RWPE1 (cell line): ENCODE measurements at regions not wholly inside any gene's neighbourhood (a gene's known extent, or its start where the extent isn't known, plus 50 kb on each side); places are given as distances from the start of the nearest gene placed in this dataset.

Experiments used
- CTCF ChIA-PET: fragments of 350-600 bp; sonication (Branson Sonifier 250); formaldehyde crosslinking; extraction: SDS; loops from one replicate; lab custom pipeline; 2021; lab: Yijun Ruan, JAX
- POLR2A ChIA-PET: fragments of 400-600 bp; formaldehyde crosslinking; extraction: SDS; loops from one replicate; lab custom pipeline; 2020; ENCODE audit warnings: antibody characterized with exemption; ENCODE audit not compliant: low non-redundant PET; lab: Yijun Ruan, JAX
- DNase-seq: peaks from one replicate; pipeline ENCODE4 v3.0.0; 2012; ENCODE audit warnings: low spot score
- H3K27ac ChIP-seq: fragments of 450-650 bp; 2 replicates; pipeline ENCODE4 v1.5.1; 2017
- CTCF ChIP-seq: fragments of 450-650 bp; conservative IDR thresholded peaks from 2 replicates; pipeline ENCODE4 v1.5.1; 2017; ENCODE audit warnings: low read depth, mild to moderate bottlenecking

- DNase-seq, result no peak
- ChIA-PET POLR2A (no interaction called here), CTCF (interaction anchor here (0.6 kb wide), 1 partner anchor 677 kb away, joined by 3 read pairs; no protein-coding TSS in a partner anchor)
- no peak overlapping the region for H3K27ac ChIP-seq
- no peak for TF ChIP-seq CTCF
These were observed 631.8 kb downstream of the TMTC2 start for GRCh38 chr12:83318386-83319098.

- no peak for TF ChIP-seq CTCF
- no peak overlapping the region for H3K27ac ChIP-seq
- CTCF ChIA-PET, result no interaction called here
- no peak for DNase-seq
- POLR2A ChIA-PET, result no interaction called here
These were observed 630.9 kb downstream of the TMTC2 start for GRCh38 chr12:83317595-83317994.

GRCh38 chr12:83313827-83314226 lies 627.1 kb downstream of the TMTC2 start:
- no peak for TF ChIP-seq CTCF
- ChIA-PET CTCF (no interaction called here), POLR2A (no interaction called here)
- no peak overlapping the region for H3K27ac ChIP-seq
- no peak for DNase-seq

- CTCF ChIA-PET, result no interaction called here
- no peak for TF ChIP-seq CTCF
These were observed 626.6 kb downstream of the TMTC2 start for GRCh38 chr12:83313322-83313721.

GRCh38 chr12:83276904-83277303 lies 590.2 kb downstream of the TMTC2 start:
- ChIA-PET CTCF (no interaction called here), POLR2A (no interaction called here)
- no peak for DNase-seq
- TF ChIP-seq CTCF, result no peak
- no peak overlapping the region for H3K27ac ChIP-seq

More at GRCh38 chr12:83313322-83313721, 626.6 kb downstream of the TMTC2 start:
- POLR2A ChIA-PET, result no interaction called here
- DNase-seq, result no peak
- no peak overlapping the region for H3K27ac ChIP-seq

- POLR2A ChIA-PET, result no interaction called here
- DNase-seq, result no peak
- no peak overlapping the region for H3K27ac ChIP-seq
- CTCF ChIA-PET, result no interaction called here
- TF ChIP-seq CTCF, result no peak
These were observed 584.5 kb downstream of the TMTC2 start for GRCh38 chr12:83271201-83271600.
